ENCODE measurements at regions not wholly inside any gene's neighbourhood (a gene's known extent, or its start where the extent isn't known, plus 50 kb on each side); places are given as distances from the start of the nearest gene placed in this dataset.
A peak's percentile ranks its signal among the peaks of the same experiment; 100 is the strongest.
"Not testable (repeated sequence)": the region's sequence is repeated elsewhere in the genome, so short reads cannot be mapped to it uniquely, and the experiment has no call there.

DNA sequence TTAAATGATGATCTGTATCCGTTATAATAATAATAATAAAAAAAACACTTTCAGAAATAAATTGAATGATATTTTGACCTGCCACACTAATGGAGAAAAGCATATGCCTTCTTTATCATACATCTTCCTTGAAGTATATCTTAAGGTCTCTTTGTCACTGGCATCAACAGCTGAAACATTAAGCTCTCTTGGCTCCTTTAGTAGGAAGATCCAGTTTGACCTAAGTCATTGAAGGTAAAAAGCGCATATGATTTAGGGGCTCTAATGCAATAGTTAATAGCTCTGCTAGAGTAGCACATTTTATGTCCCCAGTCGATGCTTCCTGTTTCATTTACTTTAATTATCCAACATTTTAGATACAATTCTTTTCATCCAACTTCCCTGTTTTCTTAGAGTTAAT lies 1010.8 kb downstream of the STPG2 start:
- DNase-seq = no peak

DNA sequence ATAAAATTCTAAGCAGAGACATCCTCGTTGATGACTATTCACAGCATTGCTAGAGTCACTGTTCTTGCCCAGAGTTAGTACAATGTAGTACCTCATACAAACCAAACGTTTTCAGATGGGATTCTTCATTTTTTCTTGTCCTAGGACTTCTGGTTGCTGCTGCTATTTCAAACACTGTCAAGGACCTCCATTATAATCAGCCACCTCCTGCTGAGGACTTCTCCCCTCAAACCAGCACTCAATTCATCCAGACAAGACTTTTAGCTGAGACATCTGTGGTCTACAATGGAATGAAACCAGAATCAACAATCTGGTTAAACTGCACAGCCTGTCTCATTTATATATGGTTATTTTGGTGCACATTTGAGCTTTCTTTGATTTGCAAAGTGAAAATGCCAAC lies 1008.8 kb downstream of the STPG2 start:
- no peak for DNase-seq

DNA sequence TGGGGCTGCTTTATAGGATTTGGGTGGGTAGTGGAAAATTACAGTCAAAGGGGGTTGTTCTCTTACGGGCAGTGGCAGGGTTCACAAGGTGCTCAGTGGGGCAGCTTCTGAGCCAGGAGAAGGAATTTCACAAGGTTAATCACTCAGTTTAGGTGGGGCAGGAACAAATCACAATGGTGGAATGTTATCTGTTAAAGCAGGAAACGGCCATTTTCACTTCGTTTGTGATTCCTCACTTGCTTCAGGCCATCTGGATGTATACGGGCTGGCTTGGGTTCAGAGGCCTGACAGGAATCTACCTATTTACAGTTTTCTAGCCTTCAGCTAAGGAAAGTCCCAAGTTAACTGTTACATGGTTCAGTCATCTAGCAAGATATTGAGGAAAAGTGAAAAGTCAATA lies 1003.5 kb downstream of the STPG2 start:
- no peak for DNase-seq

DNA sequence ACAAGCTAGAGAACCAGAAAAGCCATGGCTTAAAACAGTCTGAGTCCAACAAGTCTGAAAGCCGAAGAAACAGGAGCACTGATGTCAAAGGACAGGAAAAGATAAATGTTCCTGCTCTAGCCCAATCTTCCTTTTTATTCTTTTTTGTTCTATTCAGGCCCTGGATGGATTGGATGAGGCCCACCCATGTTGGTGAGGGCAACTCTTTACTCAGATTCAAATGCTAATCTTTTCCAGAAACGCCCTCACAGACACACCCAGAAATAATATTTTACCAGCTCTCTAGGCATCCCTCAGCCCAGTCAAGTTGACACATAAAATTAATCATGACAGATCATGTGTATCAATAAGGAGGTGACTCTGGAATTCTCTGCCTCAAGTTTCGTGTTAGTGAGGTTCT lies 1002.7 kb downstream of the STPG2 start:
- DNase-seq = no peak

DNA sequence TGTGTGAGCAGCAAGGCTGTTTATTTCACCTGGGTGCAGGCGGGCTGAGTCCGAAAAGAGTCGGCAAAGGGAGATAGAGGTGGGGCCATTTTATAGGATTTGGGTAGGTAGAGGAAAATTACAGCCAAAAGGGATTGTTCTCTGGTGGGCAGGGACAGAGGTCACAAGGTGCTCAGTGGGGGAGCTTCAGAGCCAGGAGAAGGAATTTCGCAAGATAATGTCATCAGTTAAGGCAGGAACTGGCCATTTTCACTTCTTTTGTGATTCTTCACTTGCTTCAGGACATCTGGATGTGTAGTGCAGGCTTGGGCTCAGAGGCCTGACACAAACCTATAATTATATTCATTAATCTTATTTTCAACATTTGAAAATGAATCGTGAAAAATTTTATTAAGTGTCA lies 1001.9 kb downstream of the STPG2 start:
- not testable (repeated sequence) for DNase-seq

DNA sequence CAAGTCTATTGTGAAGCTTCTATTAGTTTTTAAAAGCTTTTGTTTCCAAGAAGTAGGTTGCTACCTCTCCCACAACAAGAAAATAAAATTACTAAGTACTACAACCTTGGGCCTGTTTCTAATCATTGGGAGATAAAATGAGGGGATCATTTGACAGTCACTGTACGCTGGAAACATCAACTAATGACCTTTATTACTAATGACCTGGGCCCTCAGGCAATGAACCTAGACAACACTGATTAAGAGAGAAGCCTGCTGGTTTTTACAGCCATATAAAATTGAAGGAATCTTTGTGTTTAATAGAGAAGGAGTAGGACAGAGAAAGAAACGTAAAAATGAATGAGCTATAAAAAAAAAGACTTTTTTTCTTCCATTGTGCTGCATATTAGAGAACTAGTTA lies 1000.9 kb downstream of the STPG2 start:
- DNase-seq = no peak

DNA sequence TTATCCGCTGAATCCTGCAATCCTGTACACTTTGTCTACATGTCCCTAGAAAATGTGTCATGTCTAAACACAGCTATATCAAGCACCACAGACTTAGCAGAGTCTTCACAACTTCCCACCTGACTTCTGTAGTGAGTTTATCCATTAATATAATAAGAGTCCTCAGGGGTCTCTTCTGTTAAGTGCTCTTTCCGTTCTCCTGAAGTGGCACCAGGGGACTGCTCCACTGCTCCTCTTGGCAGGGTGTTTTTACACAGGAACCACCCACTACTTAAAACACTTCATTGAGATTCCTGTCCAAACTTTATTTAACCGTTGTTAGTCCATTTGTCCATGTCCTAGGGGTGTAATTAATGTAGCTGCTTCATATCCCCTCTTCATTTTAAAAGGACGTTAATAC lies 1000.4 kb downstream of the STPG2 start:
- DNase-seq = peak; percentile 20

DNA sequence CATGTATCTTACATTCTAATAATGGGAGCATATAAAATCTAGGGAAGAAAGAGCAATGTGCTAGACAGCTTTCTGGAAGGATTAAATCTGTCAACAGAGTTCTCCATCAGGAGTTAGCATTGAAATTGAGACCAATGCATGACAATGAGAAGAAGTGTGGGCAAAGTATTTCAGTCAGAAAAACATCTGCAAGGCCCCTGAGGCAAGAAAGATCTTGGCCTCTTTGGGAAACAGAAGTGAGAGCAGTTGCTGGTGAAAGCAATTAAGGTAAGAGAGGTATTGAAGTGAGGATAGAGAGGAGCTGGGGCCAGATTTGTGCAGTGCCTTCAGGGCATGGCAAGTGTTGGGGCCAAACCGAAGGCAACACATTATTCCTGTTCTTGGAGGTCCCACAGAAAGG lies 999.1 kb downstream of the STPG2 start:
- no peak for DNase-seq

DNA sequence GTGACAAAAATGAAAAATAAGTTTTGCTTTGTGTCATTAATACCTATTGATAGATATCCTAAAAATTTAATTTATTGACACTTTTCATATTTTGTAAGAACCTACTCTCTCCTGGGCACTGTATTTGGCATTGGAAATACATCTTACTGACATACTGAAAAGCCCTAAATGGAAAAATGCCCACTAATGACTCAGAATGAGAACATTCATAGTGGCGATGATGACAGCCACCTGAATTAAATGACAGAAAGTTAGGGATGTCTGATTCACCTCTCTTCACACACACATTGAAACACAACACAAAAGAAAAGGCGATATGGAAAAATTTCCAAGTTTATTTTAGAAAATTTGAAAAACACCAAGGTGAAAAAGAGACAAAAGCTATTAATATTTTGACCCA lies 992.3 kb downstream of the STPG2 start:
- no peak for DNase-seq

DNA sequence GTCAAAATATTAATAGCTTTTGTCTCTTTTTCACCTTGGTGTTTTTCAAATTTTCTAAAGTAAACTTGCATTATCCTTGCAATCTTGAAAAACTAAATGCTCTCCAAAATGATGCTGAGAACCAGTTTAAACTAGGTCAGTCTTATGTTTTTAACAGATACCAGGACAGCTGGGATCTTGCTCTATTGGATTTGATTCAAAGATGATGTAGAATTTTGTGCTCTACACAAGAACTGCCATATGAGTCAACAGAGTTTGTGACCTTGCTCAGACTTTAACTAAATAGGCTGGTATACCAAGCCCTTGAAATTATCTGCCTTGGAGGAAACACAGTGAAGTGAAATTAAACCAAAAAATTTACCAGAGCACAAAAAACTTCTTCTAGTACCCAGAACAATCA lies 991.1 kb downstream of the STPG2 start:
- no peak for DNase-seq

DNA sequence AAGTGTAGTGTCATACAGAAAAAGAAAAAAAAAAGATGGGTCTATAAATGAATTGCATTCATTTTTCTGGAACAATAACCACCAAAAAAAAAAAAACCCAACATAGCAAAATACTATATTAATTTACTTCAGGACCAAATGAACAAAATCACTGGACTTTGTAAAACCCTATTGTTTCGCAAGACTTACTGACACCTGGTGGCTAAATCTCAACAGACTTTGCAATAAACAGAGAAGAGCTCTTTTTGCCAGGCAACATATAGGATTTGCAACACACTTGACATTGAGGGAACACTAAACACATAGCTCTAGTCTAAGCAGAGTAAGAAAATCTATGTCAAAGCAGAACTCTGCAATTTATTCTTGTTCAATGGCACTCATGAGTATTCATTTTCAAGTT lies 990.2 kb downstream of the STPG2 start:
- peak; percentile 1 for DNase-seq

DNA sequence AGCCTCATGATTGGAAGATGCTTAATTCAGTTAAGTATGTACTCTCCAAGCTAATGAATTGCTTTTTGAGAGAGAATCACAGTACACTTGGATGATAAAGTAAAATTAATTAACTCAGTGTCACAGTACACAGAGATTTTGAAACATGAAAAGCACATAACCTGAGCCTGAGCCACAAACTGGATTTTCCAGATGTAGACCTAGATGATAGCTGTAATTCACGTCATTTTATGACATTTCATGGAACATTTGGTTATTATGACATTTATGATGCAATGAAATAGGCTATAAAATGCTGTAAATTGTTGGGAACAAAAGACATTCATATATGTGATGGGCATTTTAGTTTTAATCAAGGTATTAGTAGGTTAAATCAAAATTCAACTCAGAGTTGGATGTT lies 983.7 kb downstream of the STPG2 start:
- DNase-seq = no peak

DNA sequence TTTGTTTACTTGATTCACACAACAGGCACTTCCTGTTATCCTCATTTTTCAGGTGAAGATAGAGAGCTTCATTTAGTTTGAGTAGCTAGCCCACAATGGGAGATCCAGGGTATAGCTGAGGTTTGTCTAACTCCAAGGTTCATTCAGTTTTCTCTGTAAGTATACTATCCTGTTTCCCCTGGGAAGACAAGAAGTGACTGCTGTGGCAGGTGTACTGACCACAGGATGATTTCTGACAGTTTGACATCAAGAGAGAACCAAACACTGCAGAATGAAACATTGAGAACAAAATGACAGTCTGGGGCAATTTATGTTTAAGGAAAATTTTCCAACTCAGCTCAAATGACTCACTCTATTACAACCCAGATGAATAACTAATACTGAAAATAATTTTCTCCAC lies 958.0 kb downstream of the STPG2 start:
- DNase-seq = no peak

DNA sequence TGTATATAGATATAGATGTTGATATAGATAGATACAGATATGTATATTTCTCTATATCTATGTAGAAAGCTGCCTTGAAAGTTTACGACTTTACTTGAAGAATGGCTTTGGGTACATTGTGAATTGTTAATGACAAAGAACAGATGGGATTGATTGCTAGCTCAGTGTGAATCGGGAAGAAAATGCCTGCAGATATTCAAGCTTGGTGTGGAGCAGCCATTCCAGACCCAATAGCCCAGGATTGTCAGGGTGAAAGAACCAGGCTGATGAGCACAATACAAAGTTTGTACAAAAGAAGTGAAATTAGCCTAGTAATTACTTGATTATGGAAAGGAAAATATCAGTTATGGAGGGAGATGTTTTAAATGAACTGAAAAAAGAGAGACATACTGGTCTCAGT lies 946.2 kb downstream of the STPG2 start:
- no peak for DNase-seq

DNA sequence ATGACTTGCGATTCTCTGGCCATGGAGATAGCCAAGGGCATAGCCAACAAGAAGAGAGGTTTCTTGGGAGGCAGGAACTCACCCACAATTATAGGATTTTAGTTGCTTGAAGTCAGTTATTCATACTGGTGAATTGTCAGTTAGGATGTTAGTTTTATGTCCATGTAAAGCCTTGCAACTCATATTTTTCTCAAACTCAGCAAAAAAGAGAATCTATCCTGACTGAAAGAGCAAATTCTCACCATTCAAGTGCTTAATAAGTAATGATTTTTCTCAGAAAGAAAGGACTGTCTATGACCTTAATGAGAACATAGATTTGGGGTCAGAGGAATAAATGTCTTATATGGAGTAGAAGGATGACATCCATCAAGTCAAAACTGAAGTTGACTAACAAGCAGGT lies 934.5 kb downstream of the STPG2 start:
- no peak for DNase-seq

DNA sequence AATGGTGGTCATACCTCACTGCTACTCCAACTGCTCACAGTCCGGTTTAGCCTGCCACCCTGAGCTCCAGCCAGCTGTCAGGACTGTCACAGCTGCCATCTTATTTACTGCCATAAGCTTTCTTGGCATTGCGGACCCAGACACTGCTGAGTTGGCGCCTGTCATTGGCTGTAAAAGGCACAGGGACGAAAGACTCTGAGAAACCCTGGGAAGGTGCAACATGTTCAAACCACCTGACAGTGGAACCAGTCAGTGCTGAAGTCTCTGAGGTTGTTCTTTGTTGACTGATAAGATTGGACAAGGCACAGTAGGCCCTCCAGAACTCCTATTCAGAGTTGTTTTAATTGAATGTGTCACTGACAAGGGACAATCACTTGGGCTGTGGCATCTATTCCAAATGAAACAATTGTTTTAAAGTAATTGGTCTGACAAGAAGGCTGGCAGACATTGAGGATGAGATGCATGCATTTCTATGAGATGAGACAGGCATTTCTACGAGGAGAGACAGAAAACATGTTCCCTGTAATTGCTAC lies 927.8 kb downstream of the STPG2 start:
- DNase-seq = no peak

DNA sequence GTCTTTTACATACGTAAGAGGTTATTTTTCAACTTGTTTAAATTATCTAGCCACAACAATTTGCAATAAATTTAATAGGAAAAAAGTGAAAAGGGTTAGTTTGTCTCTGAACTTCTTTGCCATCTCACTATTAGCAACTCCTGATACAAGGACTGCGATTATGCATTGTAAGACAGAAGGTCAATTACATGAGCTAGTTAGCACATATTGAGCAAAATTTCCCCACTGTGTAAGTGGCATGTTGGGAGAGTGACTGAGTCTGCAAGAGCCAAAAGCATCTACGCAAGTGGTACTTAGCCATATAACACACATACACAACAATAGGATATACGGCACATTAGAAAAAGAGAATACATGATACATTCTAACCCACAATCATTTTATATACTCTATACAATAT lies 927.2 kb downstream of the STPG2 start:
- no peak for DNase-seq

DNA sequence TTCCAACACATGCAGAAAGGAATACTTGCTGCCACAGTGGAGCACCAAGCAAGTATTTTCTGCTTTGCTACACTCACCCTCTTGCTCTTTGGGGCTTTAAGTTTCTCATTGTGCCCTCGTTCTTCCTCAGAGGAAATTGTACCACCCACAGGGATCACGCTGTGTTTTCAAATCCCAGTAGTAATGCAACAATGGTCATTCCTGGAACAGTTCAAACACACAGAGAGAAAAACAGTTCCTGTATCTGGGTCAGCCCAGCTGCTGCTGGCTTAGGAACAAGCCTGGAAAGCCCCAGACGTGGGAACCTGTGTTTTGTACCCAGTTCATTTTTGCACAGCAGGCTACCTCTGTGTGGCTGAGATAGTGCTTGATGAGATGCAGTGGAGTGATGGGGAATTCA lies 907.8 kb downstream of the STPG2 start:
- DNase-seq = peak; percentile 60

DNA sequence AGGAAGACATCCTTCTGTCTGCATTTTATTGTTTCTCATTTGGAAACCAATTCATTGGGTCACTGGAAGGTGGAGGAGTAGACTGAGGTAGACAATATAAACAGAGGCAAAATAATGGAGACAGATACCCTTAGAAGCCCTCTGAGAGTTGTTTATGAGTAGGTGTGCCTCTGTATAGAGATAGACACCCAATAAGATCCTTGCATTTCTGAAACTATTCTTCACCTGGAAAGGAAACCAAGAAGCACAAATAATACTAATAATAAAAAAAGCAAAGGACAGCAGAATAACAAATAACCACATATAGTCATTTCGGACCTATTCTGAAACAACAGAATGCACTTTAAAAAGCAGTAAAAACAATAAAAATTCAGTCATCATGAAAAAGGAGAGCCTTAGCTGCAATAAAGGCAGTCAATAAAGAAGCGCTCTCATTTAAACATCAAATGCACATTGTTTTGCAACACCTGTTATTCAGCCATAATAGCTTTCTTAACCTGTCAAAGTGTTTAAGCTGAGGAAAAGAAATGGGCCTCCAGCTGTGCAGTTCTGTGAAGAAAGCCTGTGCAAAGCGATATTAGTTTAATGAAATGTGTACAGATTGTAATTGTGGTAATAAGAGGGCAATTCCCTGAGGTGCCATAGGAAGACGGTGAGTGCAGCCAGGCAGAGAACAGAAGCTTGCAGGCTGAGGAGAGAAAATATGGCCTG lies 904.2 kb downstream of the STPG2 start:
- DNase-seq = no peak

DNA sequence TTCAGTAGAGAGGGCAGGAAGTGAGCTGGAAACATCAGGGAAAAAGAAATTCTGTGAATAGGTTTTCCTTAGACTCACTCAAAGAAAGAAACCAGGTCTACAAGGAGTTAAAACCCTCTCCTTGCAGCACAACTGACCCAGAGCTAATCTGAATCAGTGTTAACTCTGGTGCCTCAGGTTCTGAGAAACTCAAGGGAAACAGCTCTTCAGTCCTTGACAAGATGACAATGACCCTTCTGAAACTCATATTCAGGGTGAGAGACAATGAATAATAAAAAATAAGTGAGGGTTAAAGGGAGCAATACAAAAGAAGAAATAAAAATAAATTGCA lies 903.6 kb downstream of the STPG2 start:
- DNase-seq = no peak

DNA sequence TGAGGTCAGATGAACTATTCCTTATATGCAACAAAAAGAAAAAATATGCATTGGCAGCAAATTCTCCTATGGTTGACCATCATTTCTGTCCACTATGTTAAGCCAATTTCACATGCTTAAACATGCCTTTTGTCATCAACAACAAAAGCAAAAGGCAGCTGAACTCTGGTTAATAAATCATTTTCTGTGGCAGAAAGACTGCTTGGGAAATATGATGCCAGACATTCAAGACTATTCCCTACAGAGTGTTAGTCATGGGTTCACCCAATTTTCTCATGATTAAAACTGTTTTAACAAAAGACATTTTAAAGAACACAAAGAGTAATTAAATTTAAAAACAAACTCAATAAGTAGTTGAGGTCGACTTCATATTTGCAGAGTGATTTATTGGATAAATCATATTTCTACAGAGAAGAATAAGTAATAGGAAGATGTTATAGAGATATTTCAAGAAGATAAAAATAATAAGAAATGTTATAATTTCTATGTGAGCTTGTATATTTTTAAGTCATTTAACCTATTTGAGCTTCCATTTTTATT lies 890.6 kb downstream of the STPG2 start:
- no peak for DNase-seq

DNA sequence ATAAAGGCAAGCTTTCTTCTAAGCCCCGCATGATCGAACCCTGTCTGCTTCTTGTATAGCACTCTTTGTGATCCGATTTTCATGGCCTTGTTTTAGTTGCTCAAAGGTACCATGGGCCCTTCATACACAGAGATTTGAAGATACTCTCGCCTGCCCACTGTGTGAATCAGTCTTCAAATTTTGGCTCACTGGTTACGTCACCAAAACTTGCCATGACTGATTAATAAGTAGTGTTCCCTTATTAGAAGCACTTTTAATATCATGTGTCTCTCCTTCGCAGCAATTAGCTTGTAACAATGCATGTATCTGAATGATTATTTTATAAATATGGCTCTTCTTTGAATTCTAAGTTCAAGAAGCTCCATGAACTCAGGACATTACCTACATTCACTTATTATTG lies 880.5 kb downstream of the STPG2 start:
- DNase-seq = no peak

DNA sequence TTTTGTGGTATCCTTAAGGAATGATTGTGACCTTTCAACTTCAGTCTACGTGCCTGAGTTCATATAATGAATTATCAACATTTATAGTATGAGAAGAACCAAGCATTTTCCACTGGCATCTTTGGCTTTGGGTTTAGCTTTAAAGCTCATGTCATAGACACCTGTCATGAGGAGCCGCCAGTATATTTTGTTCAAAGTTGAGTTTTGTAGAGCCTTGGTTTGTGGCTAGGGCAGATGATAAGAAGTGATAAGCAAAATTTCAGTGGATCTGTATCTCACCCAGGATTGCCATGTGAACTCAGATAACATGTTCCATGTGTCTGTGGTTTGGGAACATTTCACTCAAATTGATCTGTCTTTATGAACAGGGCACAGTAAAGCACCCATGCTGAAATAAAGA lies 873.2 kb downstream of the STPG2 start:
- DNase-seq = no peak

DNA sequence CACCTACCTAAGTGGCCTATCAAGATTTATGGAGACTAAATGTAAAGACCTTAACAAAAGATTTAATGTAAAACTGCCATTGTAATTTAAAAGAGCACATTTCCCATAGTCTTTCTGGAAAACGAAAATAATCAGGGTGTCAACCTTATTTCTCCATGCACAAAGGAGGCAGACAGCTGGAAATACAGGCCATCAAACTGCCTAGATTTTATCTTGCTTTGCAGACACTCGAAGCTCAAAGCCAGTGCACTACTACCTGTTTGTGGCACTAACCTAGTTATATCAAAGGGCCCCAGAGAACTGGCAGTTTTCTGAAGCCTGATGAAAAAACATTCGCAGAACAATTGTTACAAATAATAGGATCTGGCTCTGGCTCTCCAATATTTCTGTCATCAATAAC lies 863.9 kb downstream of the STPG2 start:
- DNase-seq = no peak

DNA sequence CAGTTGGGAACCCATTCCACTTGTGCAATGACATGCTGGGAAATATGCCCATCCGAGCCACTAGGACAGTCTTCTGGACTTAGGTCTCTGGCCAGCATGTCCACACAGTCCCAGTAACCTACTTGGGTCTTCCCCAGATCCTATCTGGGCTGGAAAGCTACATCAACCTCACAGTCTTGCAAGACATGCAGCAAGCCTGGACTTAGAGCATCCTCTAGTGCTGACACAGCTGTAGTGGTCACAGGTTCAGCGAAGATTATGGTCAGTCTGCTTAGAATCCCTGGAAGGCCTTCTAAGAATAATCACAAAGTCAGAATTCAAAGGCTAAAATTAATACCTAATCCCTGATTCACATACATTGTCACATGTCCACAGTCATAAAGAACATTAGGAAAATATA lies 842.7 kb downstream of the STPG2 start:
- no peak for DNase-seq
